Adrenal gland (tissue), 5 donors: ENCODE measurements at regions not wholly inside any gene's neighbourhood (a gene's known extent, or its start where the extent isn't known, plus 50 kb on each side); places are given as distances from the start of the nearest gene placed in this dataset.

Source experiments
- POLR2A ChIP-seq, 2 donors: fragments of 450-650 bp; IDR thresholded peaks; one replicate each; pipeline ENCODE4 v1.6.1; 2017; ENCODE audit warnings: antibody characterized with exemption in 2 of 2, mild to moderate bottlenecking in 2 of 2, moderate library complexity in 1 of 2
- TF ChIP-seq, protein P1 (sequence below), 6 experiments: fragments of 450-650 bp in 4 of 6; fragments of 200-600 bp in 2 of 6; sonication (generic) in 1 of 6; IDR thresholded peaks; 1 replicate in 5 of 6; 2 replicates in 1 of 6; pipeline versions ENCODE4 v1.5.1 to v1.8.0; 2016 to 2021; ENCODE audit warnings: antibody characterized with exemption in 6 of 6, mild to moderate bottlenecking in 2 of 6, moderate library complexity in 1 of 6
- donor health status: DM: no; HTN: no; CAD: no.

DNA sequence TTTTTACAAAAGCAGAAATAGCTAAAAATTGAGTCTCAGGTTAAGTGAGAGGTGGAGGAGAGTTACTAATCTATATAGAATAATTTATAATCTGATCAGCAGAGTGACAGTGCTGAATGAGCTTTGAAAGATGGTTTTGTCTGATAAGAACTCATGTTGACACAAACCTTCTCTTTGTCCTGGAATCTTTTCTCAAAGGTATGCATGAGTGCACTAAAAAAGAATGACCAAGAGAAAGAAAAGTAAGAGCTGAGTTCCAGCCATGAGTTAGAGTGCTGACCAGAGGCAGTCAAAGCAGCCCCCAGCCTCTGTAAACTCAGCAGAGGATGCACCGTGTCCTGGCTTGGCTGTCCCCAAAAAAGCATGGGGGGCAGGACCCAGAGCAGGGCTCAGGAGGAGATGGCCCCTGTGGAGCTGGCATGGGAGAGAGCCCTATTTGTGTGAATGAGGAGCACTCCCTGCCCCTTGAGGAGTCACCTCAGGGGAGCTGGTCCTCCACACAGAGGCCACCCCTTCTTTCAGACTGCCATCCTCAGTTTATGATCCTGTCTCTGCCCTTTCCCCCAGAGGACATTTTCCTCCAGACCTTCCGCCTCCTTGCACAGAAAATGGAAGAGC lies 129.8 kb downstream of the SEC23A start:
- TF ChIP-seq, protein P1, sequence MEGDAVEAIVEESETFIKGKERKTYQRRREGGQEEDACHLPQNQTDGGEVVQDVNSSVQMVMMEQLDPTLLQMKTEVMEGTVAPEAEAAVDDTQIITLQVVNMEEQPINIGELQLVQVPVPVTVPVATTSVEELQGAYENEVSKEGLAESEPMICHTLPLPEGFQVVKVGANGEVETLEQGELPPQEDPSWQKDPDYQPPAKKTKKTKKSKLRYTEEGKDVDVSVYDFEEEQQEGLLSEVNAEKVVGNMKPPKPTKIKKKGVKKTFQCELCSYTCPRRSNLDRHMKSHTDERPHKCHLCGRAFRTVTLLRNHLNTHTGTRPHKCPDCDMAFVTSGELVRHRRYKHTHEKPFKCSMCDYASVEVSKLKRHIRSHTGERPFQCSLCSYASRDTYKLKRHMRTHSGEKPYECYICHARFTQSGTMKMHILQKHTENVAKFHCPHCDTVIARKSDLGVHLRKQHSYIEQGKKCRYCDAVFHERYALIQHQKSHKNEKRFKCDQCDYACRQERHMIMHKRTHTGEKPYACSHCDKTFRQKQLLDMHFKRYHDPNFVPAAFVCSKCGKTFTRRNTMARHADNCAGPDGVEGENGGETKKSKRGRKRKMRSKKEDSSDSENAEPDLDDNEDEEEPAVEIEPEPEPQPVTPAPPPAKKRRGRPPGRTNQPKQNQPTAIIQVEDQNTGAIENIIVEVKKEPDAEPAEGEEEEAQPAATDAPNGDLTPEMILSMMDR (IDR thresholded peaks at IDR 0.05): no peak
- no peak for TF ChIP-seq POLR2A (IDR thresholded peaks at IDR 0.05)
